ENCODE measurements at regions not wholly inside any gene's neighbourhood (a gene's known extent, or its start where the extent isn't known, plus 50 kb on each side); places are given as distances from the start of the nearest gene placed in this dataset.

GRCh38 chr18:1528447-1528846, 623.8 kb downstream of the ADCYAP1 start:
- Mint-ChIP-seq H3K27ac (no peak overlapping the region), H3K4me3 (ENCODE audit: low read depth) (no peak overlapping the region), H3K9me3 (ENCODE audit: low read depth) (peaks cover 4% of the 10 kb centered on the region), H3K27me3 (no peaks in the 10 kb centered on the region), H3K4me1 (ENCODE audit: low read depth) (peaks cover 33% of the 10 kb centered on the region), H3K36me3 (ENCODE audit: insufficient read depth) (no peaks in the 10 kb centered on the region)
- no peak for TF ChIP-seq CTCF (IDR thresholded peaks at IDR 0.05; ENCODE audit: unreplicated experiment)
- no peak for DNase-seq (ENCODE audit: low spot score, unreplicated experiment)

- H3K36me3 Mint-ChIP-seq (ENCODE audit: insufficient read depth) = no peaks in the 10 kb centered on the region
- peaks cover 27% of the 10 kb centered on the region for H3K4me1 Mint-ChIP-seq (ENCODE audit: low read depth)
- H3K4me3 Mint-ChIP-seq (ENCODE audit: low read depth) = no peak overlapping the region
- DNase-seq (ENCODE audit: low spot score, unreplicated experiment) = no peak
- no peak for TF ChIP-seq CTCF (IDR thresholded peaks at IDR 0.05; ENCODE audit: unreplicated experiment)
- peaks cover 4% of the 10 kb centered on the region for H3K9me3 Mint-ChIP-seq (ENCODE audit: low read depth)
- H3K27me3 Mint-ChIP-seq = no peaks in the 10 kb centered on the region
- H3K27ac Mint-ChIP-seq = no peak overlapping the region
These were observed 624.4 kb downstream of the ADCYAP1 start for GRCh38 chr18:1528964-1529509.

GRCh38 chr18:1530650-1531049, 626.0 kb downstream of the ADCYAP1 start:
- DNase-seq (ENCODE audit: low spot score, unreplicated experiment) = no peak
- no peak for TF ChIP-seq CTCF (IDR thresholded peaks at IDR 0.05; ENCODE audit: unreplicated experiment)
- Mint-ChIP-seq H3K36me3 (ENCODE audit: insufficient read depth) (no peaks in the 10 kb centered on the region), H3K9me3 (ENCODE audit: low read depth) (peaks cover 4% of the 10 kb centered on the region), H3K27ac (no peak overlapping the region), H3K4me3 (ENCODE audit: low read depth) (no peak overlapping the region), H3K4me1 (ENCODE audit: low read depth) (peaks cover 17% of the 10 kb centered on the region), H3K27me3 (no peaks in the 10 kb centered on the region)

GRCh38 chr18:1539276-1539675, 634.6 kb downstream of the ADCYAP1 start:
- Mint-ChIP-seq H3K4me3 (ENCODE audit: low read depth) (no peak overlapping the region), H3K27me3 (no peaks in the 10 kb centered on the region), H3K4me1 (ENCODE audit: low read depth) (no peaks in the 10 kb centered on the region), H3K27ac (no peak overlapping the region), H3K9me3 (ENCODE audit: low read depth) (peaks cover 3% of the 10 kb centered on the region), H3K36me3 (ENCODE audit: insufficient read depth) (no peaks in the 10 kb centered on the region)
- no peak for DNase-seq (ENCODE audit: low spot score, unreplicated experiment)
- TF ChIP-seq CTCF (IDR thresholded peaks at IDR 0.05; ENCODE audit: unreplicated experiment) = no peak

- TF ChIP-seq CTCF (IDR thresholded peaks at IDR 0.05; ENCODE audit: unreplicated experiment) = no peak
- DNase-seq (ENCODE audit: low spot score, unreplicated experiment) = no peak
- Mint-ChIP-seq H3K27me3 (no peaks in the 10 kb centered on the region), H3K36me3 (ENCODE audit: insufficient read depth) (no peaks in the 10 kb centered on the region), H3K27ac (no peak overlapping the region), H3K4me3 (ENCODE audit: low read depth) (no peak overlapping the region), H3K9me3 (ENCODE audit: low read depth) (peaks cover 3% of the 10 kb centered on the region), H3K4me1 (ENCODE audit: low read depth) (no peaks in the 10 kb centered on the region)
These were observed 636.8 kb downstream of the ADCYAP1 start for GRCh38 chr18:1541478-1541877.
